HepG2 (cell line): ENCODE measurements at regions not wholly inside any gene's neighbourhood (a gene's known extent, or its start where the extent isn't known, plus 50 kb on each side); places are given as distances from the start of the nearest gene placed in this dataset.

Experiments used
- ELF1 ChIP-seq: sonication (generic); formaldehyde crosslinking; IDR thresholded peaks from 2 replicates; pipeline ENCODE4 v1.4.0; 2020; ENCODE audit warnings: missing genetic modification reagents
- IKZF4 ChIP-seq: sonication (generic); formaldehyde crosslinking; IDR thresholded peaks from 2 replicates; pipeline ENCODE4 v1.5.1; 2020; ENCODE audit warnings: borderline replicate concordance, mild to moderate bottlenecking, low read depth, missing genetic modification reagents; ENCODE audit errors: not compliant biosample characterization
- RFXANK ChIP-seq: IDR thresholded peaks from 2 replicates; pipeline ENCODE4 v1.6.1; 2016
- ZBTB40 ChIP-seq, 2 experiments: fragments of 450-650 bp in 1 of 2; sonication (generic) in 1 of 2; formaldehyde crosslinking in 1 of 2; IDR thresholded peaks; 2 replicates each; pipeline versions ENCODE4 v1.6.1 to v1.8.0; 2016 to 2022; ENCODE audit warnings: antibody characterized with exemption in 1 of 2, mild to moderate bottlenecking in 1 of 2, missing genetic modification reagents in 1 of 2
- TF ChIP-seq, protein P1 (sequence below), 2 experiments: IDR thresholded peaks; 2 replicates each; pipeline ENCODE4 v1.6.1; 2011 to 2012; ENCODE audit warnings: low read length in 2 of 2, borderline replicate concordance in 1 of 2, low read depth in 1 of 2, mild to moderate bottlenecking in 1 of 2, moderate library complexity in 1 of 2

DNA sequence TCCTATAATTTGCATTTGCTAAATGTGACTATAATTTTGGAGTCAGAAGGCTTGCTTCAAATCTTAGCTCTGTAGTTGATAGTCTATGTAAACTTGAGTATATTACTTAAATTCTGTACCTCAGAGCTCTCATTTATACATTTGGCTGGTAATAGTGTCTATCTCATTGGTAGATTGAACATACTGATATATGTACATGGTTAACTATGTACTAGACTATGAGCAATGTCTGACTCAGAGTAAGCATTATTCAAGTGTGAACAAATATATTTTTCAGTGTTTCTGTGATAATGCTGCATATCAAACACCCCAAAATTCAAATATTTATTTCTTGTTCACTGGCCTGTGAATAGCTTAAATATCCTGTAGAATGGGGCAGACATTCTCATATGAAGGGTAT, 1568.9 kb upstream of the PABPC4L start (continued):
- TF ChIP-seq ZBTB40 (IDR thresholded peaks at IDR 0.05) (no peak), ZBTB40 (CRISPR knock-in tag; IDR thresholded peaks at IDR 0.05) (no peak), RFXANK (CRISPR knock-in tag) (no peak), IKZF4 (no peak), ELF1 (CRISPR knock-in tag) (no peak)
- TF ChIP-seq, protein P1, sequence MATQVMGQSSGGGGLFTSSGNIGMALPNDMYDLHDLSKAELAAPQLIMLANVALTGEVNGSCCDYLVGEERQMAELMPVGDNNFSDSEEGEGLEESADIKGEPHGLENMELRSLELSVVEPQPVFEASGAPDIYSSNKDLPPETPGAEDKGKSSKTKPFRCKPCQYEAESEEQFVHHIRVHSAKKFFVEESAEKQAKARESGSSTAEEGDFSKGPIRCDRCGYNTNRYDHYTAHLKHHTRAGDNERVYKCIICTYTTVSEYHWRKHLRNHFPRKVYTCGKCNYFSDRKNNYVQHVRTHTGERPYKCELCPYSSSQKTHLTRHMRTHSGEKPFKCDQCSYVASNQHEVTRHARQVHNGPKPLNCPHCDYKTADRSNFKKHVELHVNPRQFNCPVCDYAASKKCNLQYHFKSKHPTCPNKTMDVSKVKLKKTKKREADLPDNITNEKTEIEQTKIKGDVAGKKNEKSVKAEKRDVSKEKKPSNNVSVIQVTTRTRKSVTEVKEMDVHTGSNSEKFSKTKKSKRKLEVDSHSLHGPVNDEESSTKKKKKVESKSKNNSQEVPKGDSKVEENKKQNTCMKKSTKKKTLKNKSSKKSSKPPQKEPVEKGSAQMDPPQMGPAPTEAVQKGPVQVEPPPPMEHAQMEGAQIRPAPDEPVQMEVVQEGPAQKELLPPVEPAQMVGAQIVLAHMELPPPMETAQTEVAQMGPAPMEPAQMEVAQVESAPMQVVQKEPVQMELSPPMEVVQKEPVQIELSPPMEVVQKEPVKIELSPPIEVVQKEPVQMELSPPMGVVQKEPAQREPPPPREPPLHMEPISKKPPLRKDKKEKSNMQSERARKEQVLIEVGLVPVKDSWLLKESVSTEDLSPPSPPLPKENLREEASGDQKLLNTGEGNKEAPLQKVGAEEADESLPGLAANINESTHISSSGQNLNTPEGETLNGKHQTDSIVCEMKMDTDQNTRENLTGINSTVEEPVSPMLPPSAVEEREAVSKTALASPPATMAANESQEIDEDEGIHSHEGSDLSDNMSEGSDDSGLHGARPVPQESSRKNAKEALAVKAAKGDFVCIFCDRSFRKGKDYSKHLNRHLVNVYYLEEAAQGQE (IDR thresholded peaks at IDR 0.05; ENCODE audit: borderline replicate concordance in 1 of 2, low read depth in 1 of 2, low read length in 2 of 2) = no peak
